GM18520 (cell line): ENCODE measurements at regions not wholly inside any gene's neighbourhood (a gene's known extent, or its start where the extent isn't known, plus 50 kb on each side); places are given as distances from the start of the nearest gene placed in this dataset.
A peak's percentile ranks its signal among the peaks of the same experiment; 100 is the strongest.

Experiments used
- ATAC-seq: cut with Tn5 transposase; IDR thresholded peaks from one replicate; pipeline ENCODE4 v1.9.1; 2021; ENCODE audit not compliant: unreplicated experiment

DNA sequence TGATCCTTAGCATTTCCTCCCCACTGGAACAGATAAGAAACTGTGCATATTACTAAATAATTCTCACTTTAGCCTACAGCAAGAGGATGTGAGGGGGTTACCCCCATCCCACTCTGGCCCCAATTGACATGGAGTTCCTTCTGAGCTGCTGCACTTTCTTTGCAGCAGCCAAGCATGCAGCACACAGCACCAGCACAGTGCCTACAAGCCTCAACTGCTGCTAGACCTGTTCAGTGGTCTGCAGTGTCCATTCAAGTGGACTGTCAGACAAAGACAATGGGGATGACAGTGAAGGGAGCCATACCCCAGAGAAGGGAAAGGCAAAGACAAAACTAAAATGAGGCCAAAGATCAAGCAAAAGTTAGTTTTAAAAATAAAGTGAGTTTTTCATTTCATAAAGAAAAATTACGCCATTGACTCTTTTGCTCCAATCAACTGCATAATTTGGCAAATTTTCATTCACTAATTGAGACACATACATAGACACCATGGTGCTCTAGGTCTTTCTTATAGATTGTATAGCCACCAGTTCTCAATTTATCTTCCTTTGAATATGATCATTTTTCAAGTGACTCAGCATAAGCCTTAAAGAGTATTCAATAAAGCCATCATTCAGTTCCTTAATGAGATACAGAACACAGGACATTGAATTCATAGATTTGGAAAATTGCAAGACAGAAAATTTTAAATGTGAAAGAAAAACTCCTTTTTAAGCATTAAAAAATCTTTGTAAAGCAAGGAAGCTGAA lies 410.6 kb downstream of the HNRNPD start:
- ATAC-seq: no peak

GRCh38 chr4:81960961-81961360 lies 412.8 kb downstream of the HNRNPD start:
- no peak for ATAC-seq

- ATAC-seq: no peak
Observed at GRCh38 chr4:81954271-81954670, 419.5 kb downstream of the HNRNPD start.

- ATAC-seq: no peak
Observed at GRCh38 chr4:81951891-81952455, 421.8 kb downstream of the HNRNPD start.

DNA sequence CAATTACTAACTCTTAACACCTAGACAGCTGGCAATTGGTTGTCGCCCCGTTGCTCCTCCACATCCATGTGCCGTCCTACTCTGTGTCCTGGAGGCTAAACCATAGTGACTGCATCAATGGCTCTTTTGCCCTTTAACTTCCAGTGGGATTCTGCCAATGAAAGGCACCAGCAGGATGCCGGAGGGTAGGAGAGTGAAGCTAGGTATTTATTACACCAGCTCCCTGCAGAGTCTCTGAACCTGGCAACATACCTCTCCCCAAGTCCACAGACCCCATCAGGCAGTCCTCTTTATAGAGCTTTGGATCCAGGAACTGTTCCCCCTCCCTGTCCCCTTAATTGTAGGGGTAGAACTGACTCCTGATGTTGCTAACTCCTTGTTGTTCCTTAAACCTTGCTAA lies 426.8 kb downstream of the HNRNPD start:
- ATAC-seq: no peak

- peak; percentile 39 for ATAC-seq
Observed at GRCh38 chr4:81930506-81931238, 443.1 kb downstream of the HNRNPD start.

- no peak for ATAC-seq
Observed at GRCh38 chr4:81923140-81923539, 450.7 kb downstream of the HNRNPD start.

DNA sequence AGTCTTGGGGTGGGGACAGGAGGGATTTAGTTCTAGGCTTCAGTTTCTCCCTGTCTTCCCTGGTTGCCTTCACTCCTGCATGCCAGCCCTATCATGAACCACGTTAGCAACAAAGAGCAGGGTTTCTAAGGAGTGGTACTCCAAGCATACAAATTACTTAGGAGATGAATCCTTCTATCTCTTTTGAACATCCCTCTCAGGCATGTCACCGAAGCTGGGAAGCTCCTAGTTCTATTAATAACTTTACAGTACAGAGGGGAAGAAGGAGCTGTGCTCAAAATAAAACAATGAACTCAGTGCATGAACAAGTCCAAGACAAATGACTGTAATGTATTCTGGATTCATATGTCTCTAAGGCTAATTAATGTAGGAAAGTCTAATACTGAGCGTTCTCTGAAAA lies 450.6 kb upstream of the RASGEF1B start:
- no peak for ATAC-seq

DNA sequence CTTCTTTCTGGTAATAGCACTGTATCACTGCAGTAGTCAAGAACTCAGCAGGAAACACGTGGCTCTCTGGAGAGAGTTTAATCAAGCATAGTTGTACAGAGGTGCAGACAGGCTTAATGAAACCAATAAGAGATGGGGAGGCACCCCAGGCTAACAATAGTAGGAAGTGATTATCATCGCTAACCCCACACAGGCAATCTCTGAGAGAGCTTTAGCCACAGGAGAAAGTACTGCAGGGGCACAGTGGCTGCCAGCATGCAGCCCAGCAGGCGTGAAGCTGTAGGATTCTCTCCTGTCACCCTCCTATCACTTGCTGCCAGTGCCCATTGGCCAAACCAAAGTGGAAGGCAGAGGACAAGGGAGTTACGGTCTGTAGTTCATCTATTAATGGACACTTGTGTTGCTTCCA lies 450.0 kb upstream of the RASGEF1B start:
- ATAC-seq: no peak

DNA sequence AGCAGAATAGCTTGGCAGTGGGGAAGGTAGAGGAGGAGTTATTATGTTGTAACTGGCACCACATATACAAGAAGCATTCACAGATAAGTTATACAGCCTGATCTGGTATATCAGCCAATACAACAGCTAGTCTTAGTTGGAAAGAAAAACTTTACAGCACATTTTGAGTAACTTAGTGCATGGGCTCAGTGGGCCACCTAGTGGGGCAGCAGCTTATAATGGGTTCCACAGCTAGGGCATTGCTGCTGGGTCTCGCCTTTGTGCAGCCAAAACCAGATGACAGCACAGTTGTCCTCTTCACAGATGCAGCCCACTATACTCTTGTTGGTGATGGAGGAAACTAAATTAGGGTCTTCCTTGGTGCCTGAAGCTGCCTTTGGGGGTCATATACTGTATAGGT lies 448.1 kb upstream of the RASGEF1B start:
- no peak for ATAC-seq

DNA sequence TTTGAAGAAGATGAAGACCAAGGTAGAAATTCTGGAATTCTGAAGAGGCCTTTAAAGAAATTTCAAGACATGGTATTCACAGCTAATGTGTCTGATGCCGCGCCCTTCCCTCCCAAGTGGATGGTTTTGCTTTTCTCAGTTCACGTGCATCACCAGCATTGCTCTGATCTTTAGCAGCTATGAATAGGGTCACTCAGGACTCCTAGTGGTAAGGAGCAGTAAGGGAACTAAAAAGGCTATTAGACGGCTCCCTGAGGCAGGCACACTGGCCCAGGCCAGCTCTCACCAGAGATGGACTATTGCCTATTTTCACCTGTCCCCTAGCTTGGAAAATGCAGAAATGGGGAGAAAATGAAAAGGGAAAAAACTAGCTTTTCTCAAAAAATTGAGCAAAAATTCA lies 447.5 kb upstream of the RASGEF1B start:
- peak; percentile 37 for ATAC-seq

- ATAC-seq: no peak
Observed at GRCh38 chr4:81915430-81915829, 443.7 kb upstream of the RASGEF1B start.

DNA sequence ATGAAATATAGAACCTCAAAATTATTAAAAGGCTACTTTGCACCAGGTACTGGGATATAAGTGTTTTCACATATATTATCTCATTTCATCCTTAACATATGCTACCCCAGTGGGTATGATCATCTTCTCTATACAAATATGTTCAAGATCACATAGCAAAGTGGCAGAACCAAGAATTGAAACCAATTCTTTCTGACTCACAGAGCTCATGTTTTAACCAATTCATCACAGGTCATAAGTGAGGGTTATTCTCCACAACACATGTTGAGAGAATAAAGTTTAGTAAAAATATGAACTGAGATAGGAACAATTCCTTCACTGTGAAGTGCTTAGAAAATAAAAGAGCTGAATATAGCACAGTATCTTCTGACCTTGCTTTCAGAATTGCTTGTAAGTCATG lies 442.9 kb upstream of the RASGEF1B start:
- peak; percentile 59 for ATAC-seq

GRCh38 chr4:81913427-81913879 lies 441.7 kb upstream of the RASGEF1B start:
- peak; percentile 58 for ATAC-seq

- ATAC-seq: no peak
Observed at GRCh38 chr4:81912376-81913030, 440.8 kb upstream of the RASGEF1B start.

DNA sequence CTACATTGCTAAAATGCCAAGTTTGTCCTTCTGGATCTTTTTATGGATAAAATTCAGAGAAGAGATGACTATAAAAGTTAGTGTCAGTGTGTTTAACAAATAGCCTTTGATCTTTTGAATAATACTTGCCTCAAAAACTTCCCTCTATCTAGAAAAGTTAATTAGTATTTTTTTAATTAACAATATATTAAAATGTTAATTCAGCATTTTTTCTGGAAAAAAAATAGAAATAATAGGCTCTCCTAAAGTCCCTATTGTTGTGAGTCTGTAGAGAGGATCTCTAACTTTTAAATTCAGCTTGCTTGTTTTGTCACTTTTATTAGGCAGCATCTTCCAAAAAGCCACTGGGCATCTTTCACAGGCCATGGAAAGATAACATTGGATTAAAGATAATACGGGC lies 435.2 kb upstream of the RASGEF1B start:
- no peak for ATAC-seq

DNA sequence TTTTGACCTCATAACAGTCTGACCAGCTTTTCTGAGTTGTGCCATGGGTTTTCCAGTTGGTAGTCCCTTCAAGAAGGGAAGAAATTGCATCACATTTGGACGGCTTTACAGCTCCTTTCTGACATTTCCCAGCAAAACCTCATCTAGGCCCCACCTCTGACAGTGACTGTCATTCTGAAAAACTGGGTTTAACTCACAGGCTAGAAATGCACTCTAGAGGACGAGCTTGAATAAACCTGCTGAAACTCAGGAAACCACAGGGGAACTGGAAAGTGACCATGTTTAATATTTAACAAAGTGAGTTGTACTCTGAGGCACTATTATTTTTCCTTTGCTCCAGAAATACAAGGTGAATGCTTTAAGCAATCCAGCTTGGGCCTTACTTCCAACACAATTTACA lies 434.3 kb upstream of the RASGEF1B start:
- ATAC-seq: peak; percentile 97

GRCh38 chr4:81904121-81904520 lies 432.4 kb upstream of the RASGEF1B start:
- no peak for ATAC-seq

- ATAC-seq: no peak
Observed at GRCh38 chr4:81903212-81903611, 431.5 kb upstream of the RASGEF1B start.

DNA sequence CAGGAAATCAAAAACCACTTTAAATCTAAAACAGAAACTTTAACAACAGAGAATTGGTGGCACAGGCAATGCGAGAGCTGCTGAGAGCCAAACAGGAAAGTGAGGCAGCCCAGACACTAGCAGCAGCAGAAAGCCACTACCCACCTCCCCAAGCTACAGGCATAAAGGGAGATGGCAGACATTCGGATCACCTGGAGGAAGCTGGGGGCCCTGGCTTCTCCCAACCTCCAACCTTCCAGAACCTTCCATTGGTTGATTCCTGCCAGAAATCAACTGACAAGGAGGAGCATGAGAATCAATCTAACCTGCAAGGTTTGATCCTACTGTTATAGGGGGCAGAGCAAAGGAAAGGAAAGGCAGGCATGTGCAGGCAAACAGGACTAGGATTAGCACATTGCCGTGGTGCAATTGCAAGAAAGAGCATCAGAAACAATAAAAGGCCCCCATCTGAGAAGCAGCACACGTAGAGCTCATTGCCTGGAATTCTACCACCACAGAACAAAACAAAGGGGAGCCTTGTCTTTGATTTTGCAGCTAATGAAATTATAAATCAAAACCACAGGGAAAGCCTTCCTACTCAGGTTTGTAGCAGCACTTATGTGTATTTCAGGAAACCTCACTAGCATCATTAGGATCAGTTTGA lies 427.3 kb upstream of the RASGEF1B start:
- no peak for ATAC-seq

- no peak for ATAC-seq
Observed at GRCh38 chr4:81896936-81897335, 425.2 kb upstream of the RASGEF1B start.
